Keratinocyte (primary cell): ENCODE measurements at regions not wholly inside any gene's neighbourhood (a gene's known extent, or its start where the extent isn't known, plus 50 kb on each side); places are given as distances from the start of the nearest gene placed in this dataset.

ENCODE experiments used
- DNase-seq: peaks from one replicate; pipeline ENCODE4 v3.0.0-alpha.2; 2011; ENCODE audit warnings: low read depth, missing footprints, low spot score
- FAIRE-seq: peaks from 2 replicates; lab custom pipeline; 2011; peaks lifted over from hg19 to GRCh38; lab: Jason Lieb, UNC
- H2AFZ ChIP-seq: 2 replicates; pipeline ENCODE4 v1.6.0; 2012; ENCODE audit warnings: low read length, control low read depth, inconsistent platforms; ENCODE audit not compliant: control insufficient read depth
- H3K27ac ChIP-seq: 2 replicates; pipeline ENCODE4 v1.5.1; 2011; ENCODE audit warnings: low read length; ENCODE audit not compliant: control insufficient read depth, insufficient read depth
- H3K27me3 ChIP-seq: 3 replicates; pipeline ENCODE4 v1.6.0; 2011; ENCODE audit warnings: low read length; ENCODE audit not compliant: control insufficient read depth, insufficient read depth; ENCODE audit errors: extremely low read depth
- H3K36me3 ChIP-seq, 2 experiments: 2 replicates in 1 of 2; 3 replicates in 1 of 2; pipeline ENCODE4 v1.5.1; 2011; ENCODE audit warnings: low read length in 2 of 2, mild to moderate bottlenecking in 1 of 2; ENCODE audit not compliant: control insufficient read depth in 2 of 2, insufficient read depth in 2 of 2; ENCODE audit errors: extremely low read depth in 1 of 2
- H3K4me1 ChIP-seq: 3 replicates; pipeline ENCODE4 v1.5.1; 2011; ENCODE audit warnings: low read length; ENCODE audit not compliant: control insufficient read depth, insufficient read depth; ENCODE audit errors: extremely low read depth
- H3K4me2 ChIP-seq: 3 replicates; pipeline ENCODE4 v1.6.0; 2011; ENCODE audit warnings: low read depth, low read length; ENCODE audit not compliant: control insufficient read depth, insufficient read depth; ENCODE audit errors: extremely low read depth
- H3K4me3 ChIP-seq, 3 experiments: fragments of 200-600 bp in 1 of 3; sonication (generic) in 1 of 3; 2 replicates in 2 of 3; 3 replicates in 1 of 3; pipeline ENCODE4 v1.5.1; 2011 to 2016; ENCODE audit warnings: low read length in 3 of 3, mild to moderate bottlenecking in 3 of 3, control low read depth in 2 of 3, inconsistent platforms in 1 of 3, low read depth in 1 of 3, mixed read lengths in 1 of 3, mixed run types in 1 of 3, moderate library complexity in 1 of 3; ENCODE audit not compliant: control insufficient read depth in 2 of 3, insufficient read depth in 2 of 3; ENCODE audit errors: extremely low read depth in 1 of 3
- H3K79me2 ChIP-seq: 2 replicates; pipeline ENCODE4 v1.6.0; 2012; ENCODE audit warnings: low read length; ENCODE audit not compliant: control insufficient read depth, insufficient read depth
- H3K9ac ChIP-seq: 3 replicates; pipeline ENCODE4 v1.6.0; 2011; ENCODE audit warnings: low read length; ENCODE audit not compliant: control insufficient read depth, insufficient read depth; ENCODE audit errors: extremely low read depth
- H3K9me1 ChIP-seq: 3 replicates; pipeline ENCODE4 v1.6.0; 2011; ENCODE audit warnings: low read length; ENCODE audit not compliant: control insufficient read depth, insufficient read depth; ENCODE audit errors: extremely low read depth
- H3K9me3 ChIP-seq: 2 replicates; pipeline ENCODE4 v1.5.1; 2012; ENCODE audit warnings: low read depth, low read length; ENCODE audit not compliant: control insufficient read depth
- H4K20me1 ChIP-seq: 3 replicates; pipeline ENCODE4 v1.6.0; 2011; ENCODE audit warnings: low read length; ENCODE audit not compliant: control insufficient read depth, insufficient read depth; ENCODE audit errors: extremely low read depth
- CTCF ChIP-seq, 3 experiments: IDR thresholded peaks in 1 of 3; conservative IDR thresholded peaks in 1 of 3; optimal IDR thresholded peaks in 1 of 3; 2 replicates in 2 of 3; 3 replicates in 1 of 3; pipeline versions ENCODE3 to v1.5.1; 2011; ENCODE audit warnings: low read length in 3 of 3, mild to moderate bottlenecking in 3 of 3, moderate library complexity in 2 of 3, control low read depth in 1 of 3, inconsistent platforms in 1 of 3; ENCODE audit not compliant: insufficient read depth in 2 of 3; ENCODE audit errors: extremely low read depth in 1 of 3
- EZH2 ChIP-seq: IDR thresholded peaks from one replicate; pipeline ENCODE4 v1.6.1; 2012; ENCODE audit warnings: inconsistent platforms, mild to moderate bottlenecking, low read length, moderate library complexity
- dilution Hi-C: fragments of 300-500 bp; cut with MboI; formaldehyde crosslinking; loops from one replicate; pipeline ENCODE4 v1.7.0; 2020; ENCODE audit warnings: low sequenced_read_pairs; ENCODE audit not compliant: extremely low pct_ligation_motif_present

- no peaks in the 10 kb centered on the region for H4K20me1 ChIP-seq
- no peak for DNase-seq
- no peaks in the 10 kb centered on the region for H3K9me3 ChIP-seq
- no peaks in the 10 kb centered on the region for H3K36me3 ChIP-seq
- TF ChIP-seq CTCF (optimal IDR thresholded peaks at IDR 0.05 in 1 of 3, IDR thresholded peaks at IDR 0.05 in 1 of 3, conservative IDR thresholded peaks at IDR 0.05 in 1 of 3; ENCODE audit: extremely low read depth in 1 of 3, insufficient read depth in 2 of 3, low read length in 3 of 3) (no peak), EZH2 (no peak)
- dilution Hi-C loops = no loop called here
- H3K4me1 ChIP-seq = no peaks in the 10 kb centered on the region
- no peak overlapping the region for H3K4me2 ChIP-seq
- H3K9me1 ChIP-seq = no peaks in the 10 kb centered on the region
- no peak overlapping the region for H2AFZ ChIP-seq
- no peak overlapping the region for H3K27ac ChIP-seq
- FAIRE-seq = no peak
- H3K9ac ChIP-seq = no peak overlapping the region
- H3K79me2 ChIP-seq = no peaks in the 10 kb centered on the region
- no peak overlapping the region for H3K4me3 ChIP-seq
- no peaks in the 10 kb centered on the region for H3K27me3 ChIP-seq
Measured at GRCh38 chr13:104798486-104798885, 1732.3 kb upstream of the SLC10A2 start.

- Histone ChIP-seq H3K4me3 (no peak overlapping the region), H3K27me3 (no peaks in the 10 kb centered on the region), H2AFZ (no peak overlapping the region), H3K4me2 (no peak overlapping the region), H3K79me2 (no peaks in the 10 kb centered on the region), H3K27ac (no peak overlapping the region), H3K36me3 (no peaks in the 10 kb centered on the region), H4K20me1 (no peaks in the 10 kb centered on the region), H3K9ac (no peak overlapping the region), H3K9me1 (no peaks in the 10 kb centered on the region), H3K4me1 (no peaks in the 10 kb centered on the region), H3K9me3 (no peaks in the 10 kb centered on the region)
- TF ChIP-seq EZH2 = no peak
- FAIRE-seq (no peak), DNase-seq (no peak)
- dilution Hi-C loops = no loop called here
Measured at GRCh38 chr13:104796581-104796980, 1730.4 kb upstream of the SLC10A2 start.

DNA sequence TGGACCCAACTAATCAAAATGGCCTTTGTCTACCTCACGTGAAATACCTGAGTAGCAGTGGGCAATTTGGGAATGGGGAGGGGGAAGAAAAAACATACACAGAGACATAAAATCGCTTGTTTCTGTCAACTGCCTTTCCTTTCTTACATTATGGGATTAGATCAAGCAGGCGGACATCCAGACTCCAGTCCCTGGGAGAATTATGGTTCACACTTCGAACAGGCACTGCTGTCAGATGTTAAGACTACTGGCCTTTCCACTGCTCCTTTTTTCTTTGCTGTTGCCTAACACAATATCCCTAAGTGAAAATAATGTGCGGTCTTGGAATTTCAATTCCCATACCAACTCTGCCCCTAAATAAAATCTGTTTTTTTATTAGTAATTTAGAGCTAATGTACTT is 1719.7 kb upstream of the SLC10A2 start:
- Histone ChIP-seq H3K4me1 (no peaks in the 10 kb centered on the region), H3K9me1 (no peaks in the 10 kb centered on the region), H3K79me2 (no peaks in the 10 kb centered on the region), H3K9me3 (no peaks in the 10 kb centered on the region), H3K27me3 (no peaks in the 10 kb centered on the region), H3K9ac (no peak overlapping the region), H3K4me2 (no peak overlapping the region), H4K20me1 (no peaks in the 10 kb centered on the region), H2AFZ (no peak overlapping the region), H3K27ac (no peak overlapping the region), H3K36me3 (no peaks in the 10 kb centered on the region), H3K4me3 (no peak overlapping the region)
- TF ChIP-seq EZH2 = no peak
- no peak for TF ChIP-seq CTCF (optimal IDR thresholded peaks at IDR 0.05 in 1 of 3, IDR thresholded peaks at IDR 0.05 in 1 of 3, conservative IDR thresholded peaks at IDR 0.05 in 1 of 3; ENCODE audit: extremely low read depth in 1 of 3, insufficient read depth in 2 of 3, low read length in 3 of 3)
- DNase-seq = no peak
- no peak for FAIRE-seq
- dilution Hi-C loops = no loop called here
